ENCODE measurements at regions not wholly inside any gene's neighbourhood (a gene's known extent, or its start where the extent isn't known, plus 50 kb on each side); places are given as distances from the start of the nearest gene placed in this dataset.

DNA sequence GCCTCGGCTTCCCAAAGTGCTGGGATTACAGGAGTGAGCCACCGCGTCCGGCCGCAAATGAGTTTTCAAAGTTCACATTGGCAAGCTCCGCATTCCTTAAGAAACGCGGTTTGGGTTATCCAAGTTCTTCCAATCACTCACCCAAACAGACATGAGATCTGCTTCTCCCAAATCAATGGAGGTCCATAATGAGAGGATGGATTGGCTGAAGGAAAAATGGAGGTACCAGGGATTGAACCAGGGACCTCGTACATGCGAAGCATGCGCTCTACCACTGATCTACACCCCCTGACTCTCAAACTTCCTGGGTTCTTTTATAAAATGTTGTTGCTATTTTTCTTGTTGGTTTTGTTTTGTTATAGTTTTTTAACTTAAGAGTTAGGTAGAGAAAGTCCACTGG is 170.0 kb downstream of the GPX5 start:
- H3K4me3 ChIP-seq (ENCODE audit: low read depth, low read length) = no peak overlapping the region
- in situ Hi-C loops (cut with HindIII; ENCODE audit: low sequenced_read_pairs) = no loop called here
- no peak for DNase-seq (ENCODE audit: low read depth)
- TF ChIP-seq, protein P1, sequence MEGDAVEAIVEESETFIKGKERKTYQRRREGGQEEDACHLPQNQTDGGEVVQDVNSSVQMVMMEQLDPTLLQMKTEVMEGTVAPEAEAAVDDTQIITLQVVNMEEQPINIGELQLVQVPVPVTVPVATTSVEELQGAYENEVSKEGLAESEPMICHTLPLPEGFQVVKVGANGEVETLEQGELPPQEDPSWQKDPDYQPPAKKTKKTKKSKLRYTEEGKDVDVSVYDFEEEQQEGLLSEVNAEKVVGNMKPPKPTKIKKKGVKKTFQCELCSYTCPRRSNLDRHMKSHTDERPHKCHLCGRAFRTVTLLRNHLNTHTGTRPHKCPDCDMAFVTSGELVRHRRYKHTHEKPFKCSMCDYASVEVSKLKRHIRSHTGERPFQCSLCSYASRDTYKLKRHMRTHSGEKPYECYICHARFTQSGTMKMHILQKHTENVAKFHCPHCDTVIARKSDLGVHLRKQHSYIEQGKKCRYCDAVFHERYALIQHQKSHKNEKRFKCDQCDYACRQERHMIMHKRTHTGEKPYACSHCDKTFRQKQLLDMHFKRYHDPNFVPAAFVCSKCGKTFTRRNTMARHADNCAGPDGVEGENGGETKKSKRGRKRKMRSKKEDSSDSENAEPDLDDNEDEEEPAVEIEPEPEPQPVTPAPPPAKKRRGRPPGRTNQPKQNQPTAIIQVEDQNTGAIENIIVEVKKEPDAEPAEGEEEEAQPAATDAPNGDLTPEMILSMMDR (IDR thresholded peaks at IDR 0.05; ENCODE audit: low read depth, low read length, missing control alignments) = no peak

DNA sequence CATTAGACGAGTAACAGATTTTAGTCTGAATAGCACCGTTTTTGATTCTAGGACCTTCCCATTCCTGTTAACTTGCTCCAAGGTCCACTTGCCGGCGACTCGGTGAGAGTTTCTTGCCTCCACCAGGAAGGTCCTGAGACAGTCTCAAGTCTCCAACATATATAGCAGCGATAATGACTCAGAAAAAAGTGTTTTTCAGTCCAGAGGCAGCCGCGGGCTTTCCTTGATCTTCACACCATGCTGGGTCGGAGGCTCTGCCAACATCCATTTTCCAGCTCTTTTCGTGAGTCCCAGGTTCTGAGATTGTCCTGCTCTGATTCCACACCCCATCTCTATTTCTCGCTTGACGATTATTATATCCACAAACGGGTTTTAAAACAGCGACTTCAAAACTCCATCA is 170.5 kb downstream of the GPX5 start:
- H3K4me3 ChIP-seq (ENCODE audit: low read depth, low read length) = peak overlapping the region; percentile 16

DNA sequence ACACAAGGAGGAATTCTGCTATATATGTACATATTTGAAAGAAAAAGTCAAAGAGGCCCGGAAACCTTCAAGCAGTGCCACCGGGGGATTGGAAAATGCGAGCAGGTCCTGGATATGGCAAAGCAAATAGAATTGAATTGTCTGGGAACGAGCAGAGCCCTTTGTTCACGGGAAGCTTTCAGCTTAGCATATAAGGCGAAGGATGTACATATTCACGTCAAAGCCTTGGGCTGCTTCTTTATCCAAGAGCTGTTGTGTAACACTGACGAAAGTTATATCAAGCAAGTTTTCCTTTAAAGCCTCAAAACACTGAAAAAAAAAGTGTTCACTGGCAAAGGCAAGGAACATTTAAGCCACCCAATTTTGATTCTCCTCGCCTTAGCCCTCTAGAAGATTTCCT is 171.0 kb downstream of the GPX5 start:
- in situ Hi-C loops (cut with HindIII; ENCODE audit: low sequenced_read_pairs) = no loop called here
- TF ChIP-seq, protein P1 (IDR thresholded peaks at IDR 0.05; ENCODE audit: low read depth, low read length, missing control alignments) = no peak
- DNase-seq (ENCODE audit: low read depth) = no peak
- H3K4me3 ChIP-seq (ENCODE audit: low read depth, low read length) = peak overlapping the region; percentile 16

More for the DNA sequence above, 170.5 kb downstream of the GPX5 start:
- TF ChIP-seq, protein P1 (IDR thresholded peaks at IDR 0.05; ENCODE audit: low read depth, low read length, missing control alignments) = no peak
- no peak for DNase-seq (ENCODE audit: low read depth)
- in situ Hi-C loops (cut with HindIII; ENCODE audit: low sequenced_read_pairs) = no loop called here

DNA sequence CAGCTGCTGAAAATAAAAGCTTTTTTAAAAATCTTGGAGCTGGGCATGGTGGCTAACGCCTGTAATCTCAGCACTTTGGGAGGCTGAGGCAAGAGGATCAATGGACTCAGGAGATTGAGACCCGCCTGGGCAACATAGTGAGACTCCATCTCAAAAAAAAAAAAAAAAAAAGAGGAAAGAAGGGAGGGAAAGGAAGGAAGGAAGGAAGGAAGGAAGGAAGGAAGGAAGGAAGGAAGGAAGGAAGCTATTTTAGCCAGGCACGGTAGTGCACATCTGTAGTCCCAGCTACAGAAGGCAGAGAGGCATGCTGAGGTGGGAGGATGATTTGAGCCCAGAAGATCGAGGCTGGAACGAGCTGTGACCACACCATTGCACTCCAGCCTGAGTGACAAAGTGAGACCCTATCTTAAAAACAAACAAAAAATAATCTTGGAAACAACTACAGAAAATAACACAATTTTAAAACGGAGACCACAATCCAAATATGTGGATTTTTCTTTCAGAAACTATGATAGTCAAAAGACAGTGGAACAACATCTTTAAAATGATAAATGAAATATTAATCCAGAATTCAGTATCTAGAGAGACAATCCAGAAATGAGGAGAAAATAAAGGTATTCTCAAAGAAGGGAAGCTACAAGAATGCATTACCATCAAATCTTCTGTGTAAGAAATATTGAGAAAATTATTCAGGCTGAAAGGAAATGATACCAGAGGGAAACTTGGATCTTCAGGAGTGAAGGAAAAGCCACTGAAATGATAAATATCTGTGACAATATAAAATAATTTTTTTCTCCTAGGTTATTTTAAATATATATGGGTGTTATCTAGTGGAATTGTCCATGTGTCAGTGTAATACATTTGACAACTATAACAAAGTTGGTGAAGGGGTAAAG is 182.0 kb downstream of the GPX5 start:
- no peak overlapping the region for H3K4me3 ChIP-seq (ENCODE audit: low read depth, low read length)
- in situ Hi-C loops (cut with HindIII; ENCODE audit: low sequenced_read_pairs) = no loop called here
- TF ChIP-seq, protein P1 (IDR thresholded peaks at IDR 0.05; ENCODE audit: low read depth, low read length, missing control alignments) = no peak
- DNase-seq (ENCODE audit: low read depth) = no peak

DNA sequence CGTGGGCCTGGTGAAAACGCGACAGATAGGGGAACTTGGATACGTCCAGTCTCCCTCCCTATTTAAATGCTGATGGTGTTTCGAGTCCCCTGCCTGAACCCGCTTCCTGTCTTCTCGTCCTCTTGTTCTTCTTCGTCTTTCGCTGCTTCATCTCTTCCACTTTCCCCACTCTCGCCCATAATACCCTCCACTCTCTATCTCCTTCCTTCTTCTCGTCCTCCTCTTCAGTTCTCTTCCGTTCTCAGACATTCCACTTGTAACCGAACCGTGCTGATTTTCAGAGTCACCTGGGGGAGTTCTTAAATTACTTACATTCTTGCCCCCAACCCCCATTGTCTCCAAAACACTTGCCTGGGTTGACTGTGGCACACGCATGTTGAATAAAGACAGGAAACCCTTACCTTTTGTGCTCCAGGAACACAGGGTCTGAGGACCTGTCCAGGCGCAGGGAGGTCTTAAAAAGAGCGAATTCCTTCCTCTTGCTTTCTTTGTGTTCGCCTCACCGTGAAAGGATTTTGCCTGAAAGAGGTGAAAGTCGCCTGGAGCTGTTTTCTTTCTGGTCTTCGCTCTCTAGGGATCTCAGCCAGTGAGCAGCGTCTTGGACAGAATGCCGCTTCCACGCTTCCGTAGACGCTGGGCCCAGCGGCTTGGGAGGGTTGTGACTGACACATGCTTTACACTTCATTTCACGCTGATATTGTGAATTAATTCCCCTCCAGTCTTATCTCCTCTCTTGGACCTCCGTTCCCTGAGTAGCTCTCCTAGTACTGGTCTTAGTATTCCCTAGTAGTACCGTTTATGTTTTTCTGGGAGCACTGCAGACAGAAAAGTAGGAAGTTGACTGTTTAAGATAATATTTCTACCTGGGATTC is 184.0 kb downstream of the GPX5 start:
- TF ChIP-seq, protein P1 (IDR thresholded peaks at IDR 0.05; ENCODE audit: low read depth, low read length, missing control alignments) = no peak
- in situ Hi-C loops (cut with HindIII; ENCODE audit: low sequenced_read_pairs) = no loop called here
- DNase-seq (ENCODE audit: low read depth) = no peak
- peak overlapping the region; percentile 32 for H3K4me3 ChIP-seq (ENCODE audit: low read depth, low read length)

DNA sequence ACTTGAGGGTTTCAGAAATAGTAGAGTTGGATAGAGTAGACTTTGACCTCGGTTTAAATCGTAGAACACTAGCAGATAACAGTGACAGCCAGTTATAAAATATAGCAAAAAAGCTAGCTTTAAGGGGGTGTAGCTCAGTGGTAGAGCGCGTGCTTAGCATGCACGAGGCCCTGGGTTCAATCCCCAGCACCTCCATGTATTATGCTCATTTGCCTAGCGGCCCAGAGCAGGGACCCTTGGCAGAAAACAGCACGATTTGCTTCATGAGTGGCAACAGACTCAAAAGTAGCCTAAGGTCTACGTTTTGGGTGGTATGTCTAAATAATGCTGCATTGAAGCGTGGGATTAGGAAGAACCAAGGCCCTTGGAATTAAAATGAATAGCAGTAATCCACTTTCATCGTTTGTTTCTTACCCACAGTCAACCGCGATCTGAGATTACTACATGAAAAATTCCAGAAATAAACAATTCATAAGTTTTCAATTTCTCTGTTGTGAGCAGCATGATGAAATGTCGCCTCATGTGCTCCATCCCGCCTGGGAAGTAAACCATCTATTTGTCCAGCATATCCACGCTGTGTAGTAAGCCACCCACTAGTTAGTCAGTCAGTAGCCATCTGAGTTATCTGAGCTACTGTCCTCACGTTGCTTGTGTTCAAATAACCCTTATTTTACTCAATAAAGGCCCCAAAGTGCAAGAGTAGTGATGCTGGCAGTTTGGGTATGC is 184.9 kb downstream of the GPX5 start:
- TF ChIP-seq, protein P1 (IDR thresholded peaks at IDR 0.05; ENCODE audit: low read depth, low read length, missing control alignments) = no peak
- DNase-seq (ENCODE audit: low read depth) = no peak
- no peak overlapping the region for H3K4me3 ChIP-seq (ENCODE audit: low read depth, low read length)
- in situ Hi-C loops (cut with HindIII; ENCODE audit: low sequenced_read_pairs) = no loop called here

Measured in astrocyte of the cerebellum (primary cell).